OCI-LY3 (cell line): ENCODE measurements at regions not wholly inside any gene's neighbourhood (a gene's known extent, or its start where the extent isn't known, plus 50 kb on each side); places are given as distances from the start of the nearest gene placed in this dataset.

Experiments used
- H2AFZ ChIP-seq: fragments of 200-600, 300-600 bp; shearing (Covaris generic); 2 replicates; pipeline ENCODE4 v1.6.0; 2014; ENCODE audit warnings: antibody characterized with exemption, low read depth, low read length
- H3K27ac ChIP-seq: fragments of 200-600, 300-600 bp; sonication (generic); 2 replicates; pipeline ENCODE4 v1.5.1; 2014; ENCODE audit warnings: mild to moderate bottlenecking, low read length, moderate library complexity, mixed read lengths
- H3K27me3 ChIP-seq: fragments of 200-600, 300-600 bp; sonication (generic); 2 replicates; pipeline ENCODE4 v1.6.1; 2014; ENCODE audit warnings: low read depth, low read length, mixed read lengths
- H3K36me3 ChIP-seq: fragments of 200-600, 300-600 bp; sonication (generic); replicated peaks from 2 replicates; pipeline ENCODE3; 2014; ENCODE audit warnings: low read depth, low read length, mixed read lengths
- H3K4me1 ChIP-seq: fragments of 300-600, 200-600 bp; sonication (generic); 2 replicates; pipeline ENCODE4 v1.6.1; 2014; ENCODE audit warnings: low read length, mixed read lengths
- H3K4me2 ChIP-seq: fragments of 200-600, 300-600 bp; sonication (generic); 2 replicates; pipeline ENCODE4 v1.6.1; 2014; ENCODE audit warnings: low read length, mixed read lengths
- H3K4me3 ChIP-seq: fragments of 300-600, 200-600 bp; sonication (generic); 2 replicates; pipeline ENCODE4 v1.5.1; 2014; ENCODE audit warnings: antibody characterized with exemption, mild to moderate bottlenecking, low read length, moderate library complexity
- H3K79me2 ChIP-seq: fragments of 300-600, 200-600 bp; shearing (Covaris generic); 2 replicates; pipeline ENCODE4 v1.6.1; 2014; ENCODE audit warnings: mild to moderate bottlenecking, low read length, mixed read lengths
- H3K9ac ChIP-seq: fragments of 300-600, 200-600 bp; shearing (Covaris generic); 2 replicates; pipeline ENCODE4 v1.6.0; 2014; ENCODE audit warnings: mild to moderate bottlenecking, low read length, moderate library complexity
- H3K9me3 ChIP-seq: fragments of 200-600, 300-600 bp; shearing (Covaris generic); 2 replicates; pipeline ENCODE4 v1.6.1; 2014; ENCODE audit warnings: low read length, mixed read lengths; ENCODE audit not compliant: insufficient read depth
- H4K20me1 ChIP-seq: fragments of 200-600, 300-600 bp; sonication (generic); 2 replicates; pipeline ENCODE4 v1.6.1; 2016; ENCODE audit warnings: low read length, mixed read lengths; ENCODE audit not compliant: insufficient read depth
- EZH2phosphoT487 ChIP-seq: fragments of 200-600 bp; shearing (Covaris generic); IDR thresholded peaks from 2 replicates; pipeline ENCODE4 v1.6.1; 2018; ENCODE audit warnings: antibody characterized with exemption, mixed run types, low read depth
- TF ChIP-seq, protein P1 (sequence below): fragments of 200-600, 300-600 bp; sonication (generic); IDR thresholded peaks from 2 replicates; pipeline ENCODE4 v1.5.1; 2014; ENCODE audit warnings: antibody characterized with exemption, low read length, low read depth

DNA sequence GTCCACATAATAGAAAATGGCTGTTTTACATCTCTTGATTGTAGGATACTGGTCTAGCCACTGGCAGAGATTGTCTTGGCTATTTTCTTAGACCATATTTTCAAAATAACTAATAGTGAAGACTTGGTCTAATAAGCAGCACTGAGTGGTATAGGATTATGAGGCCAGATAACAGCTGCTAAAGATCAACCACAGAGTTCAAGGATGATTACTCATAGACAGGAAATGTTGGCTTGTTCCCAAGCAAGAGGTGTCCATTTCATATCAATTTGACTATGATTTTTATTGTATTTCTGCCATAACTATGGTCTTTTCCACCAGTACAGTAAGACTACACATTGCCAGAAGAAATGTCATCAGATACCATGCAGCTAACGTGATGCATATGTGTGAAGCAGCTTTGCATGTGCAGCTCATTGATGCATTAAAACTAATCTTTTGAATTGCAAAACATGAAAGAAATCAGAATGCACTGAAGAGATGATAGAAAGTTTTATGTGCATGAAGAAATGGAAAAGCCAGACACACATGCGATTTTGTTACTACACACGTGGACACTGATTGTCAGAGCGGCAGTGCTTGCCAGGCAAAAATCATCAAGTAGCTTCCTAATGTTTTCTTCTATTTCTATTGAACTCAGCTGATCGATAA is 693.3 kb downstream of the CDH11 start:
- Histone ChIP-seq H3K9ac (no peak overlapping the region), H3K36me3 (no peaks in the 10 kb centered on the region), H3K79me2 (no peaks in the 10 kb centered on the region), H3K4me2 (no peak overlapping the region), H4K20me1 (no peaks in the 10 kb centered on the region), H3K27me3 (no peaks in the 10 kb centered on the region), H3K9me3 (no peaks in the 10 kb centered on the region), H3K27ac (no peak overlapping the region), H2AFZ (no peak overlapping the region), H3K4me1 (no peaks in the 10 kb centered on the region), H3K4me3 (no peak overlapping the region)
- TF ChIP-seq EZH2phosphoT487, result no peak
- TF ChIP-seq, protein P1, sequence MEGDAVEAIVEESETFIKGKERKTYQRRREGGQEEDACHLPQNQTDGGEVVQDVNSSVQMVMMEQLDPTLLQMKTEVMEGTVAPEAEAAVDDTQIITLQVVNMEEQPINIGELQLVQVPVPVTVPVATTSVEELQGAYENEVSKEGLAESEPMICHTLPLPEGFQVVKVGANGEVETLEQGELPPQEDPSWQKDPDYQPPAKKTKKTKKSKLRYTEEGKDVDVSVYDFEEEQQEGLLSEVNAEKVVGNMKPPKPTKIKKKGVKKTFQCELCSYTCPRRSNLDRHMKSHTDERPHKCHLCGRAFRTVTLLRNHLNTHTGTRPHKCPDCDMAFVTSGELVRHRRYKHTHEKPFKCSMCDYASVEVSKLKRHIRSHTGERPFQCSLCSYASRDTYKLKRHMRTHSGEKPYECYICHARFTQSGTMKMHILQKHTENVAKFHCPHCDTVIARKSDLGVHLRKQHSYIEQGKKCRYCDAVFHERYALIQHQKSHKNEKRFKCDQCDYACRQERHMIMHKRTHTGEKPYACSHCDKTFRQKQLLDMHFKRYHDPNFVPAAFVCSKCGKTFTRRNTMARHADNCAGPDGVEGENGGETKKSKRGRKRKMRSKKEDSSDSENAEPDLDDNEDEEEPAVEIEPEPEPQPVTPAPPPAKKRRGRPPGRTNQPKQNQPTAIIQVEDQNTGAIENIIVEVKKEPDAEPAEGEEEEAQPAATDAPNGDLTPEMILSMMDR, result no peak

DNA sequence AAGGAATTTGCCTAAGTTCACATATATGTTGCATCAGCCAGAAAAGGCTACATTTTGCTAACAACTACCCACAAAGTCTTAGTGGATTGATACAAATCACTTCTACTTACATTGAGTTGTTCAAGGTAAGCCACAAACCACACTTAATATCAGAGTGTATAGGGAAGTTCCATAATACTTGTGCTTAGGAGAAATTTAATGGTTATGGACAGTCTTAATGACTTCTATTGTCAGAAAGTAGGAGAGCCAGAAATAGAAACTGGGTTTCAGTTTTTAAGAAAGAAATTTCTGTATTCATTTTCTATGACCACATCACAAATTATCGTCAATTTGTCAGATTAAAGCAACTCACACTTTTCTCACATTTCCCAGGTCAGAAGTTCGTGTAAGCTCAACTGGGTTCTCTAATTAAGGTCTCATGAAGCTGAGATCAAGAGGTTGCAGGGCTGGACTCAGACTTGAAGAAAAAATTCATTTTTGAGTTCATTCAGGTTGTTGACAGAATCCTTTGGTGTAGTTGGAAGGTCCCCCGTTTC is 695.7 kb downstream of the CDH11 start:
- no peak overlapping the region for H3K4me2 ChIP-seq
- H3K36me3 ChIP-seq, result no peaks in the 10 kb centered on the region
- H2AFZ ChIP-seq, result no peak overlapping the region
- H3K79me2 ChIP-seq, result no peaks in the 10 kb centered on the region
- H3K4me1 ChIP-seq, result no peaks in the 10 kb centered on the region
- no peaks in the 10 kb centered on the region for H3K27me3 ChIP-seq
- no peak overlapping the region for H3K27ac ChIP-seq
- no peak overlapping the region for H3K4me3 ChIP-seq
- no peaks in the 10 kb centered on the region for H3K9me3 ChIP-seq
- no peaks in the 10 kb centered on the region for H4K20me1 ChIP-seq
- H3K9ac ChIP-seq, result no peak overlapping the region
- TF ChIP-seq, protein P1, result no peak
- no peak for TF ChIP-seq EZH2phosphoT487

DNA sequence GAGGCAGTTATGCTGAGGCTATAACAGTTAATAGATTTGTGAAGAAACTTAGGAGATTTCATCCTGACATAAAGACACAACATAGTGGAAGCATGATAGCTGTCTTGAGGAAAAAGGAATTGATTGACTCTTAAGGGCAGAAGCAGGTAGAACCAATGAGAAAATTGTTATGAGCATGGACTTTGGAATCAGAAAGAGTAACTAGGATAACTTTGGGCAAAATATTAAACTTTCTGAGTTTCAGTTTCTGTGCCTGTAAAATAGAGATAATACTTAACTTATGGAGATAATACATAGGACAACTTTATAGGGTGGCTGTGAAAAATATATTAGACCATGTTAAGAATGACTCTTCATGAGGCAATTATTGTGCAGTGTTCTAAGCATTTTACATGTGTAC is 696.5 kb downstream of the CDH11 start:
- no peaks in the 10 kb centered on the region for H3K4me1 ChIP-seq
- TF ChIP-seq, protein P1, result no peak
- TF ChIP-seq EZH2phosphoT487, result no peak
- no peaks in the 10 kb centered on the region for H3K36me3 ChIP-seq
- H3K4me3 ChIP-seq, result no peak overlapping the region
- no peaks in the 10 kb centered on the region for H3K79me2 ChIP-seq
- no peak overlapping the region for H3K9ac ChIP-seq
- no peaks in the 10 kb centered on the region for H3K9me3 ChIP-seq
- no peak overlapping the region for H3K4me2 ChIP-seq
- no peak overlapping the region for H2AFZ ChIP-seq
- H3K27ac ChIP-seq, result no peak overlapping the region
- no peaks in the 10 kb centered on the region for H3K27me3 ChIP-seq
- no peaks in the 10 kb centered on the region for H4K20me1 ChIP-seq

DNA sequence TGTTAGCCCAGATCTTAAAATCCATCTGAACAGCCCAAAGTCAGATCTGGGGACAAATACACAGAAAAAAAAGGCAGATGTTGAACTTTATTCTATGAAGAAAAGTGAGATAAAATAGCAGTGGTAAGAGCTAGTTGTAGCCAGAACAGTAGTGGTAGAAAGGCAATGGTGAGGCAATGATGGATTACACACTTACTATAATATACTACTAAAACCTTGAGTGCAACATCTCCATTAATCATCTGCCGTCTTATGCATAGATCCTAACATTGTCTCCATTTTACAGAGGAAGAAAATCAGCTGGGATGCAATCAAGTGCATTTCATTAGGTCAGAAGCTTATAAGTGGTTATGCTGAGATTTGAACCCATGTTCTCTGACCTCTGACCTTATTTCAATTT is 699.6 kb downstream of the CDH11 start:
- Histone ChIP-seq H4K20me1 (no peaks in the 10 kb centered on the region), H3K27me3 (no peaks in the 10 kb centered on the region), H3K4me3 (no peak overlapping the region), H3K9me3 (no peaks in the 10 kb centered on the region), H3K4me1 (no peaks in the 10 kb centered on the region), H3K79me2 (no peaks in the 10 kb centered on the region), H3K36me3 (no peaks in the 10 kb centered on the region), H2AFZ (no peak overlapping the region), H3K9ac (no peak overlapping the region), H3K27ac (no peak overlapping the region), H3K4me2 (no peak overlapping the region)
- TF ChIP-seq, protein P1, result no peak
- TF ChIP-seq EZH2phosphoT487, result no peak
